Smooth muscle cell (in vitro differentiated cells): ENCODE measurements at regions not wholly inside any gene's neighbourhood (a gene's known extent, or its start where the extent isn't known, plus 50 kb on each side); places are given as distances from the start of the nearest gene placed in this dataset.
A peak's percentile ranks its signal among the peaks of the same experiment; 100 is the strongest.

Experiments
- DNase-seq: peaks from one replicate; lab custom pipeline; 2025; ENCODE audit not compliant: unreplicated experiment; lab: John Stamatoyannopoulos, UW
- H2AFZ ChIP-seq: fragments of 200-600 bp; sonication (generic); 2 replicates; pipeline ENCODE4 v1.6.0; 2016; ENCODE audit warnings: antibody characterized with exemption, low read depth, mild to moderate bottlenecking
- H3F3A ChIP-seq: fragments of 200-600 bp; sonication (generic); 2 replicates; pipeline ENCODE4 v1.6.0; 2017; ENCODE audit warnings: antibody characterized with exemption, low read depth
- H3K27ac ChIP-seq: fragments of 200-600 bp; sonication (generic); 2 replicates; pipeline ENCODE4 v1.5.1; 2016; ENCODE audit warnings: low read depth, mild to moderate bottlenecking
- H3K27me3 ChIP-seq: fragments of 200-600 bp; sonication (generic); 2 replicates; pipeline ENCODE4 v1.6.1; 2016; ENCODE audit warnings: low read depth, mild to moderate bottlenecking
- H3K36me3 ChIP-seq: fragments of 200-600 bp; sonication (generic); 2 replicates; pipeline ENCODE4 v1.5.1; 2016; ENCODE audit warnings: low read depth
- H3K4me1 ChIP-seq: fragments of 200-600 bp; sonication (generic); 2 replicates; pipeline ENCODE4 v1.5.1; 2016; ENCODE audit warnings: low read depth
- H3K4me2 ChIP-seq: fragments of 200-600 bp; sonication (generic); 2 replicates; pipeline ENCODE4 v1.6.0; 2016; ENCODE audit warnings: mild to moderate bottlenecking
- H3K4me3 ChIP-seq: fragments of 200-600 bp; sonication (generic); 2 replicates; pipeline ENCODE4 v1.5.1; 2016; ENCODE audit warnings: mild to moderate bottlenecking
- H3K79me2 ChIP-seq: fragments of 200-600 bp; sonication (generic); 2 replicates; pipeline ENCODE4 v1.6.0; 2016; ENCODE audit warnings: low read depth, mild to moderate bottlenecking
- H3K9ac ChIP-seq: fragments of 200-600 bp; sonication (generic); 2 replicates; pipeline ENCODE4 v1.6.0; 2016; ENCODE audit warnings: low read depth
- H3K9me3 ChIP-seq: fragments of 200-600 bp; sonication (generic); replicated peaks from 2 replicates; pipeline ENCODE4 v1.5.1; 2016; ENCODE audit warnings: low read depth
- H4K20me1 ChIP-seq: fragments of 200-600 bp; sonication (generic); 2 replicates; pipeline ENCODE4 v1.6.0; 2016; ENCODE audit warnings: low read depth
- WGBS: methylation state at CpG from one replicate; pipeline ENCODE4 v1.1.7; 2016; ENCODE audit warnings: low lambda C conversion rate; 5-methylcytosine and 5-hydroxymethylcytosine counted together
- TF ChIP-seq, protein P1 (sequence below): fragments of 200-600 bp; sonication (generic); IDR thresholded peaks from 2 replicates; pipeline ENCODE4 v1.5.1; 2017; ENCODE audit warnings: borderline replicate concordance, mild to moderate bottlenecking, antibody characterized with exemption; ENCODE audit not compliant: insufficient read depth, poor library complexity, severe bottlenecking

DNA sequence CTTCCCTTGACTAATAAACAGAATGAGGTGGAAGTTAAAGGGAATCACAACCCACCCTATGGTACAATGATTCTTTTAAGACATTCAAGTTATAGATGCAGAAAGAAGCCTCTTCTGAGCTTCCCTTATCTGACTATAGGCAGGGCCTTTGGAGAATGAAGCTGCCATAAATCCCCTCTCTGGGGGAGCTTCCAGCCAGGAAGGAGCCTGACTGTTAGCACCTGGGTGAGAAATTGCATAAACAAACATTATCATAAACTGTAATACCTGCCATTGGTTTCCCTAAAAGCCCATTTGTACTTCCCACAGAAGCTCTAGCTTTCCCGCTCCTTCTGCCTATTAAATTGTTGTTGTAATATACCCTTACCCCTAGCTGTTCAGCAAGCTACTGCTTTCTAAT, 81.3 kb upstream of the RESF1 start:
- Histone ChIP-seq H3K4me3 (no peak overlapping the region), H3K27ac (no peak overlapping the region), H3K4me2 (no peak overlapping the region), H3K4me1 (no peaks in the 10 kb centered on the region), H3K79me2 (no peaks in the 10 kb centered on the region), H4K20me1 (no peaks in the 10 kb centered on the region), H2AFZ (no peak overlapping the region), H3K9me3 (no peaks in the 10 kb centered on the region), H3F3A (no peaks in the 10 kb centered on the region), H3K9ac (no peak overlapping the region), H3K36me3 (no peaks in the 10 kb centered on the region), H3K27me3 (no peaks in the 10 kb centered on the region)
- TF ChIP-seq, protein P1, sequence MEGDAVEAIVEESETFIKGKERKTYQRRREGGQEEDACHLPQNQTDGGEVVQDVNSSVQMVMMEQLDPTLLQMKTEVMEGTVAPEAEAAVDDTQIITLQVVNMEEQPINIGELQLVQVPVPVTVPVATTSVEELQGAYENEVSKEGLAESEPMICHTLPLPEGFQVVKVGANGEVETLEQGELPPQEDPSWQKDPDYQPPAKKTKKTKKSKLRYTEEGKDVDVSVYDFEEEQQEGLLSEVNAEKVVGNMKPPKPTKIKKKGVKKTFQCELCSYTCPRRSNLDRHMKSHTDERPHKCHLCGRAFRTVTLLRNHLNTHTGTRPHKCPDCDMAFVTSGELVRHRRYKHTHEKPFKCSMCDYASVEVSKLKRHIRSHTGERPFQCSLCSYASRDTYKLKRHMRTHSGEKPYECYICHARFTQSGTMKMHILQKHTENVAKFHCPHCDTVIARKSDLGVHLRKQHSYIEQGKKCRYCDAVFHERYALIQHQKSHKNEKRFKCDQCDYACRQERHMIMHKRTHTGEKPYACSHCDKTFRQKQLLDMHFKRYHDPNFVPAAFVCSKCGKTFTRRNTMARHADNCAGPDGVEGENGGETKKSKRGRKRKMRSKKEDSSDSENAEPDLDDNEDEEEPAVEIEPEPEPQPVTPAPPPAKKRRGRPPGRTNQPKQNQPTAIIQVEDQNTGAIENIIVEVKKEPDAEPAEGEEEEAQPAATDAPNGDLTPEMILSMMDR, result no peak
- no peak for DNase-seq
- WGBS, result 92% methylated on average over 1 of the region's 1 CpG

DNA sequence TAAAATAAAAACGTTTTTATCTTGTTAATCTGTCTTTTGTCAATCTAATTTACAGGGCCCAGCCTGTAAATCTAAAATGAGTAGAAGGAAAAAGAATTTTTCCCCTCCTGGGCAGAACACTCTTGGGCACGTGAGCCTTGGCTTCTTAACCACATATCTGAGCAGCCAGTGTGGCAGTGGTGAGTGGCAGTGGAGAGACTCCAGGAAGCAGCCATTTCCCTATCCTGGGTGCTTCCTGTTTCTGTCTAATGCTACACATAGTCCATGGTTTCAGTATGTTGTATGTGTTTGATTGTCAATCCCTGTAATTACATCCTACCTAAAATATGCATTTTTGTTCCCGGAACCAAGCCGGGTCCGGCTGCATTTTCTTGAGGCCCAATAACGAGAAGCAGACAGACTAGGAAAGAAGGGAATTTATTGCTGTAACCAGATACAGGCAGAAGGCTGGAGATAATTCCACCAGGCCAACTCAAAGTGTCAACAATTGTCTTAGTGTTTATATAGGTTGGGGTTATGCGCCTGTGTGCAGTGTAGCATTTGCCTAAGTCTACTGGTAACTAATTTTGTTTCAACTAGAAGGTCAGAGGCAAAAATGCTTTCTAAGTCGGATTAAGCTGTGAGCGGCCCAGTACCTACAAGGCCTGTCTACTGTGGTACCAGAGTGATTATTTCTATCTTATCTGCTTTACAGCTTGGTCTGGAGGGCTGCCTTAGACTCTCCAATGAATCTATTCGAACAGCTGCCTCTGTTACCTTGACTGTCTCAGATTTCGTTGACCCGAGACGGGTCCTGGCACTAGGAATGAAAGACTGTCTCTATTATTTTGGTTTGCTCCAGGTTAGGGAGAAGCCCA, 82.4 kb upstream of the RESF1 start:
- no peak for DNase-seq
- no peaks in the 10 kb centered on the region for H3K27me3 ChIP-seq
- TF ChIP-seq, protein P1, result no peak
- peak overlapping the region; percentile 28 for H3K27ac ChIP-seq
- H3K4me1 ChIP-seq, result no peaks in the 10 kb centered on the region
- peak overlapping the region; percentile 50 for H2AFZ ChIP-seq
- H3K79me2 ChIP-seq, result no peaks in the 10 kb centered on the region
- no peak overlapping the region for H3K4me3 ChIP-seq
- no peaks in the 10 kb centered on the region for H3K9me3 ChIP-seq
- no peaks in the 10 kb centered on the region for H3F3A ChIP-seq
- no peak overlapping the region for H3K4me2 ChIP-seq
- no peaks in the 10 kb centered on the region for H4K20me1 ChIP-seq
- 11% methylated on average over 13 of the region's 13 CpGs for WGBS
- H3K36me3 ChIP-seq, result no peaks in the 10 kb centered on the region
- no peak overlapping the region for H3K9ac ChIP-seq

DNA sequence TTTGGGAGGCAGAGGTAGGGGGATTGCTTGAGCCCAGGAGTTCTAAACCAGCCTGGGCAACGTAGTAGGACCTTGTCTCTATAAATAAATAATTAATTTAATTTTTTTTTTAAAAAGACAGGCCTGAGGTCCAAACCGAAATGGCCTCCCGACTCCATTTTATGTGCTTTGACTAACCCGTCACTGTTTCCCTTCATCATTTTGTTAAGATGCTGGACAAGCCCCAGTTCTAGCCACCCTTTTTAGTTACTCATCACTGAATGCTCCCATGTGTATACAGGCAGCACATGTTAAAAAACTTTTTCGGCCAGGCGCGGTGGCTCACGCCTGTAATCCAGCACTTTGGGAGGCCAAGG, 83.6 kb upstream of the RESF1 start:
- Histone ChIP-seq H4K20me1 (no peaks in the 10 kb centered on the region), H3K79me2 (no peaks in the 10 kb centered on the region), H2AFZ (no peak overlapping the region), H3K9me3 (no peaks in the 10 kb centered on the region), H3K4me2 (no peak overlapping the region), H3K9ac (no peak overlapping the region), H3K27me3 (no peaks in the 10 kb centered on the region), H3K36me3 (no peaks in the 10 kb centered on the region), H3K4me3 (no peak overlapping the region), H3F3A (no peaks in the 10 kb centered on the region), H3K27ac (no peak overlapping the region), H3K4me1 (no peaks in the 10 kb centered on the region)
- DNase-seq, result no peak
- WGBS, result 89% methylated on average over 8 of the region's 8 CpGs
- TF ChIP-seq, protein P1, result no peak

DNA sequence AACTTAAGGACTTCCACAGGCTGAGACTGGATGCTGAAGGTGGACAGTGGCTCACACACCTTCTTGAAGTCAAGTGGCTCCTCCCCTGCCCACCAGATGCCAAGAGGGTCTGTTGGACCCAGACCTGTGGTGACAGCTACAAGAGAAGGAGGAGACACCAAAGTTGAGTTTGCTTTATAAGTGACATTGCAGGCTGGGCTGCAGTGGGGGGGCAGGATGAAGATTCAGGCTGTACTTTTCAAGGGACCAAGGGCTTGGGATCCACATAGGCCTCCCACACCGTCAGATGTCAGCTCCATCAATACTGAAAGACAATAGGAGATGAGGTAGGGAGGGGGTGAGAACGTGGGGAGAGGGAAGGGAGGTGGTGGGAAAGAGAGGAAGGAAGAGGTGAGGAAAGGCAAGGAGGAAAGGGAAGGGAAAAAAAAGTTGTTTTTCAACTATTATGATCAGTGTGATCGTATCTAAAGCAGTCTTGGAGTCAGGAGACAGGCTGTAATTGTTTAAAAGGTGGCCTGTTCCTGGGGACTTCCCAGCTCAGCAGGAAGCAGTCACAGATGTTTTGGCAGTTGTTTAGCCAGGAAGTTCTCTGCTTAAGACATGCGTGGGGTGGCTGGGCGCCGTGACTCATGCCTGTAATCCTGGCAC, 84.1 kb upstream of the RESF1 start:
- Histone ChIP-seq H3K9ac (peak overlapping the region; percentile 63), H3K79me2 (no peaks in the 10 kb centered on the region), H3K4me3 (no peak overlapping the region), H3K4me1 (no peaks in the 10 kb centered on the region), H3K9me3 (no peaks in the 10 kb centered on the region), H3K36me3 (no peaks in the 10 kb centered on the region), H3K27ac (peak overlapping the region; percentile 77), H2AFZ (peak overlapping the region; percentile 70), H3F3A (no peaks in the 10 kb centered on the region), H3K27me3 (no peaks in the 10 kb centered on the region), H3K4me2 (no peak overlapping the region), H4K20me1 (no peaks in the 10 kb centered on the region)
- WGBS, result 30% methylated on average over 6 of the region's 6 CpGs
- TF ChIP-seq, protein P1, result no peak
- DNase-seq, result no peak
